ENCODE measurements at regions not wholly inside any gene's neighbourhood (a gene's known extent, or its start where the extent isn't known, plus 50 kb on each side); places are given as distances from the start of the nearest gene placed in this dataset.

DNA sequence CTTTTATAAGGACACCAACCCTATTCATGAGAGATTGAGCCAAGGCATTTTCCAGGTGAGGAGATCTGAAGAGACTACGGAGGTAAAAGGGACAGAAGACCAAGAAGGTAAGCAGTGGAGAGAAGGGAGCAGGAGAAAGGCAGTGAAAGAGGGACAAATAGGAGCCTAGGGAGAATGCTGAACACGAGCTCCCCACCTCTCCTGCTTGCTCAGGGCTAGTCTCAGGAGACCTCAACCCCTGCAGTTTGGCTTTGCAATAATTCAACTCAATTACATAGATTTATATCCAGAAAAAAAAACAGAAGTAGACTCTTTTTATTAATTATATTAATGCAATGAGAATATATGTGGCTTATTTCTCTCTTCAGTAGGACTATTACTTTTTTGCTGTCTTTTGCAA, 91.0 kb upstream of the DDX18 start:
- Histone ChIP-seq H3K4me3 (ENCODE audit: insufficient read depth, low read length) (no peak overlapping the region), H3K27me3 (ENCODE audit: insufficient read depth, low read length) (no peaks in the 10 kb centered on the region), H2AFZ (ENCODE audit: low read length) (no peak overlapping the region), H3K4me1 (ENCODE audit: insufficient read depth, low read length) (no peaks in the 10 kb centered on the region), H3K79me2 (ENCODE audit: insufficient read depth, low read length) (no peaks in the 10 kb centered on the region), H3K36me3 (ENCODE audit: insufficient read depth, low read length) (no peaks in the 10 kb centered on the region), H3K4me2 (ENCODE audit: insufficient read depth, low read length) (no peak overlapping the region), H4K20me1 (ENCODE audit: insufficient read depth, low read length) (no peaks in the 10 kb centered on the region), H3K27ac (ENCODE audit: low read depth, low read length) (no peak overlapping the region), H3K9me3 (ENCODE audit: low read depth, low read length) (no peaks in the 10 kb centered on the region)
- no peak for DNase-seq (ENCODE audit: insufficient read length, low spot score, missing footprints)
- TF ChIP-seq, protein P1, sequence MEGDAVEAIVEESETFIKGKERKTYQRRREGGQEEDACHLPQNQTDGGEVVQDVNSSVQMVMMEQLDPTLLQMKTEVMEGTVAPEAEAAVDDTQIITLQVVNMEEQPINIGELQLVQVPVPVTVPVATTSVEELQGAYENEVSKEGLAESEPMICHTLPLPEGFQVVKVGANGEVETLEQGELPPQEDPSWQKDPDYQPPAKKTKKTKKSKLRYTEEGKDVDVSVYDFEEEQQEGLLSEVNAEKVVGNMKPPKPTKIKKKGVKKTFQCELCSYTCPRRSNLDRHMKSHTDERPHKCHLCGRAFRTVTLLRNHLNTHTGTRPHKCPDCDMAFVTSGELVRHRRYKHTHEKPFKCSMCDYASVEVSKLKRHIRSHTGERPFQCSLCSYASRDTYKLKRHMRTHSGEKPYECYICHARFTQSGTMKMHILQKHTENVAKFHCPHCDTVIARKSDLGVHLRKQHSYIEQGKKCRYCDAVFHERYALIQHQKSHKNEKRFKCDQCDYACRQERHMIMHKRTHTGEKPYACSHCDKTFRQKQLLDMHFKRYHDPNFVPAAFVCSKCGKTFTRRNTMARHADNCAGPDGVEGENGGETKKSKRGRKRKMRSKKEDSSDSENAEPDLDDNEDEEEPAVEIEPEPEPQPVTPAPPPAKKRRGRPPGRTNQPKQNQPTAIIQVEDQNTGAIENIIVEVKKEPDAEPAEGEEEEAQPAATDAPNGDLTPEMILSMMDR (IDR thresholded peaks at IDR 0.05; ENCODE audit: extremely low read depth, low read depth, low read length): no peak

DNA sequence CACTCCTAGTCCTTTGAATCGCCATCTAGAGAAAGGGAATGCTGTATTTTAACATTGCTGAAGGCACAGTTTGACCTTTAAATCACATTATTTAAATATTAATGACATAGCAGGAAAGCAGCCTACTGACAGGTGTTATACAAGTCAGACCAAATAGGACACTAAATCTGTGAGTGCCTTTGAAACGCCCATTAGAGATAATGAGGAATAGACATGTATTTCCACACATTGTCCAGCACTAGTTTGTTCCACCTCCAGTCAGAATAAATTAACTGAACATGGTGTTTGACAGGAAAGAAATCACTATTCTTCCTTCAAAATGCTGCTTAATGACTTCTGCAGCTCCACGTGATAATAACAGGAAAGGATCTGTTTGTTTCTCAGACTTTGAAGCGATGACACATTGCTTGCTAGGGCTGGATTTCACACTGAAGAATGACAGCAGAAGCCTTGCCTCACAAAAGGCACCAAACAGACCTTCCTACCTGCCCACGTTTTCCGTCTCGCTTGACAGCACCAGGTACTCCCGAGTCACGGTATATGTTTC, 90.5 kb upstream of the DDX18 start:
- no peaks in the 10 kb centered on the region for H4K20me1 ChIP-seq (ENCODE audit: insufficient read depth, low read length)
- no peak overlapping the region for H3K4me2 ChIP-seq (ENCODE audit: insufficient read depth, low read length)
- H3K79me2 ChIP-seq (ENCODE audit: insufficient read depth, low read length): no peaks in the 10 kb centered on the region
- DNase-seq (ENCODE audit: insufficient read length, low spot score, missing footprints): no peak
- TF ChIP-seq, protein P1 (IDR thresholded peaks at IDR 0.05; ENCODE audit: extremely low read depth, low read depth, low read length): no peak
- H3K4me3 ChIP-seq (ENCODE audit: insufficient read depth, low read length): no peak overlapping the region
- no peaks in the 10 kb centered on the region for H3K27me3 ChIP-seq (ENCODE audit: insufficient read depth, low read length)
- no peak overlapping the region for H3K27ac ChIP-seq (ENCODE audit: low read depth, low read length)
- H2AFZ ChIP-seq (ENCODE audit: low read length): no peak overlapping the region
- no peaks in the 10 kb centered on the region for H3K36me3 ChIP-seq (ENCODE audit: insufficient read depth, low read length)
- no peaks in the 10 kb centered on the region for H3K4me1 ChIP-seq (ENCODE audit: insufficient read depth, low read length)
- H3K9me3 ChIP-seq (ENCODE audit: low read depth, low read length): no peaks in the 10 kb centered on the region

DNA sequence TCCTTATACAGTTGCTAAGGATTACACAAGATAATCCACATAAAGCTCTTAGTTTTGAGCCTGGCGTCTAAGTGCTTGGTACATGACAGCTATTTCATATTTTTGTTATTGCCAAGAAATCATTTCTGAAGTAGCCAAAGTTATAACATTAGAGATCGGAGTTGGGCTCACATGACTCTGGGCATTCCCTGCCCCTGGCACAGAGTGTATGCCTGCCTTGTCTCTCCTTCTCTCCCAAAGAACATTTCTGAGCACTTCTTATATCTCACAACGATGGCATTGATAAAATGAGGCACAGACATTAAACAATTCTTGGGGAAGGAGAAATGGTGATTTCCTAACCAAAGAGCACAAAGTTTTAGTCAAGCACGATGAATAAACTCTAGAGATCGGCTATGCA, 87.7 kb upstream of the DDX18 start:
- no peak for DNase-seq (ENCODE audit: insufficient read length, low spot score, missing footprints)
- H3K36me3 ChIP-seq (ENCODE audit: insufficient read depth, low read length): no peaks in the 10 kb centered on the region
- TF ChIP-seq, protein P1 (IDR thresholded peaks at IDR 0.05; ENCODE audit: extremely low read depth, low read depth, low read length): no peak
- H3K9me3 ChIP-seq (ENCODE audit: low read depth, low read length): peaks cover under 1% of the 10 kb centered on the region
- no peak overlapping the region for H3K27ac ChIP-seq (ENCODE audit: low read depth, low read length)
- H3K27me3 ChIP-seq (ENCODE audit: insufficient read depth, low read length): no peaks in the 10 kb centered on the region
- no peak overlapping the region for H2AFZ ChIP-seq (ENCODE audit: low read length)
- no peaks in the 10 kb centered on the region for H3K79me2 ChIP-seq (ENCODE audit: insufficient read depth, low read length)
- no peaks in the 10 kb centered on the region for H4K20me1 ChIP-seq (ENCODE audit: insufficient read depth, low read length)
- H3K4me1 ChIP-seq (ENCODE audit: insufficient read depth, low read length): no peaks in the 10 kb centered on the region
- H3K4me2 ChIP-seq (ENCODE audit: insufficient read depth, low read length): no peak overlapping the region
- no peak overlapping the region for H3K4me3 ChIP-seq (ENCODE audit: insufficient read depth, low read length)

DNA sequence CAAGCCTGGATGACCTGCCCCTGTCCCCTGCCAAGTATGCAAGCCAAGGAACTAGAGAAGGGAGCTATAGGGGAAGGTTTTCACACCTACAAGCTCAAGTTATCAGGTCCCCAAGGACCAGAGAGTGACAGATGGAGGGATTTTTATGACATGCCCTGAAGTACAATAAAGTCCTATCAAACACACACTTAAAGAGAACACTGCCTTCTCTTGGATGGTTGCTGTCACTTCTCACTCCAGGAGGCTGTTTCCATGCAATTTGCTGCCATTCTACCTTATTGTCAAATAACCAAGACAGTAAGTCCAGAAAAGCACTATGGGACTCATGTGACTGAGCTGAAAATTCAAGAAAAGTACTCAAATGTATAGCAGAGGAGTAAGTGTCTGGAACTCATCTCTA, 76.6 kb upstream of the DDX18 start:
- no peak for DNase-seq (ENCODE audit: insufficient read length, low spot score, missing footprints)
- TF ChIP-seq, protein P1 (IDR thresholded peaks at IDR 0.05; ENCODE audit: extremely low read depth, low read depth, low read length): no peak

More for the DNA sequence above, 76.6 kb upstream of the DDX18 start:
- Histone ChIP-seq H3K79me2 (ENCODE audit: insufficient read depth, low read length) (no peaks in the 10 kb centered on the region), H3K27me3 (ENCODE audit: insufficient read depth, low read length) (no peaks in the 10 kb centered on the region), H2AFZ (ENCODE audit: low read length) (no peak overlapping the region), H3K4me1 (ENCODE audit: insufficient read depth, low read length) (no peaks in the 10 kb centered on the region), H3K36me3 (ENCODE audit: insufficient read depth, low read length) (no peaks in the 10 kb centered on the region), H3K9me3 (ENCODE audit: low read depth, low read length) (peaks cover 3% of the 10 kb centered on the region), H3K4me2 (ENCODE audit: insufficient read depth, low read length) (no peak overlapping the region), H4K20me1 (ENCODE audit: insufficient read depth, low read length) (no peaks in the 10 kb centered on the region), H3K27ac (ENCODE audit: low read depth, low read length) (no peak overlapping the region), H3K4me3 (ENCODE audit: insufficient read depth, low read length) (no peak overlapping the region)

Measured in osteoblast (primary cell).